HG03439 (cell line): ENCODE measurements at regions not wholly inside any gene's neighbourhood (a gene's known extent, or its start where the extent isn't known, plus 50 kb on each side); places are given as distances from the start of the nearest gene placed in this dataset.
"Not testable (repeated sequence)": the region's sequence is repeated elsewhere in the genome, so short reads cannot be mapped to it uniquely, and the experiment has no call there.

ENCODE experiments used
- ATAC-seq: cut with Tn5 transposase; IDR thresholded peaks from one replicate; pipeline ENCODE4 v1.9.1; 2021; ENCODE audit warnings: mild to moderate bottlenecking, moderate library complexity; ENCODE audit not compliant: unreplicated experiment

DNA sequence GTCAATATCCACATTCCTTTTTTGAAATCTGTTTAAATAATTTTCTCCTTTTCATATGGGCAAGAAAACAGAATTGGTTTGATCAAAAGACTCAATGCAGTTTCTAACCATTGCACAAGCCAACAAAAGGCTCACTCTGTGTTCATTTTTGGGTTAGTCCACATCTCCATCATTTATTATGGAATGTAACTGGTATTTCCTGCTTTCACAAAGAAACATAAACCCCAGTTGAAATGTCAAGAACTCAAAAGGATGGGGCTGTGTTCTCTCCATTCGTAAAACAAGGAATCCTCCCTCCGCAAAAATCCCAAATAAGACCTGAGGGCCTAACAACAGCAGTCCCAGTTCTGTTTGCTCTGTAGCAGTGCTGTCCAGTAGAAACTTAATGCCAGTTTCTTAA is 420.9 kb downstream of the GJA1 start:
- no peak for ATAC-seq

DNA sequence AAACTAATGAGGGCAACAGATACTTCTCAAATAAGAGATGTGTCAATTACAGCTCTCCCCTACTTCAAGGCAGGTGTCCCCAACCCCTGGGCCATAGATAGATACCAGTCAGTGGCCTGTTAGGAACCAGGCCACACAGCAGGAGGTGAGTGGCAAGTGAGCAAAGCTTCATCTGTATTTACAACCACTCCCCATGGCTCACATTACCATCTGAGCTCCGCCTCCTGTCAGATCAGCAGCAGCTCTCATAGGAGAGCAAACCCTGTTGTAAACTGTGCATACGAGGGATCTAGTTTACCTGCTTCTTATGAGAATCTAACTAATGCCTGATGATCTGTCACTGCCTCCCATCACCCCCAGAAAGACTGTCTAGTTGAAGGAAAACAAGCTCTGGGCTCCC is 422.1 kb downstream of the GJA1 start:
- ATAC-seq = no peak

DNA sequence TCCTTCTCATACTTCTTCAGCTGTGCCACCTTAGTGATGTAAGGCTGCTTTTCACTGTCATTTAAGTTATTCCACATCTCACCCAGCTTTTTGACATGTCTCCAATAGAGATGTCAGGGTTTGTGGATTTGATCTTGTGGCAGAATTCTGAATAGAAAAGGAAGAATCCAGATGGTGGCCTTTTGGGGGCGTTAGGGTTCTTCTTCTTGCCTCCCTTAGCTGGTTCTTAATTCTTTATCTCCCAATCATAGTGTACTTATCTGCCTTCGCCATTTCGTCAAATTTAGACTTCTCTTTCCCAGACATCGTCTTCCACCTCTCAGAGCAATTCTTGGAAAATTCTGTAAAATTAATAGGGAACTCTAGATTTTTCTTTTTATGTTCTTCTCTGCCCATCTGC is 422.9 kb downstream of the GJA1 start:
- ATAC-seq = no peak

DNA sequence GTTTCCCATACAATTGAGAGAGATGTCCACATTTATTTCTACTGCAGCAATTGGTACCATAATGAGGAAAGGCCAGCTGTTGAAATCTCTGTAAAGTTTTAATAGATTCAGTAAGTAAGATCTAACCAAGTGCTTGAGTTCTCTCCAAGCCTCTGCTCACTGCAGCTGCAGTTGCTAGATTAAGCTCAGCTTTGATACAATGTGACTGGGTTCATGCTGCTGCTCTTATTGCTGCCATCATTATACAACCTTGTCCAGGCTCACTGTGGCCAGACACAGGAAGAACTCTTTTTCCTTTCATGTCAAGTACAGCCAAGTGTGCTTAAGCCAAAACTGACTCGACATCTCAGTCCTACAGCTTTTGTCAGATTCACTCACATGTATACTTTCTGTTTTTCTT is 423.5 kb downstream of the GJA1 start:
- no peak for ATAC-seq

DNA sequence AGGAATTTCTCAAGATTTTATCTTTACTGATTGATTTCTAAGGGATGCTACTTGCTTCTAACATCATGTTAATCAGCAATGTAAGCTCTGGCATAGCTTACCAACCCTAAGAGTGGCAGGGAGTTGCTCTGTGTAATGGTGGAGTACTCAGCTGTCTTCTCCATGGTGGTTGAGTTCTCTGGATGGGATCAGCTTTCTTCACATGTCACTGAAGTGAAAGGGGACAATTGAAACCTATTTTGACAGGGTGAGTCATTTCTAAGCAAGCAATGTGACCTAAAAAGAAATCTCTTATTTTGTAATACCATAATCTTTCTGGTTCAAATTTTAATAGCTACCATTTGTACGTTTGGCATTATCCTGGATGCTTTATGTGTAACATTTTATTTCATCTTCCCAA is 430.4 kb downstream of the GJA1 start:
- ATAC-seq = no peak

DNA sequence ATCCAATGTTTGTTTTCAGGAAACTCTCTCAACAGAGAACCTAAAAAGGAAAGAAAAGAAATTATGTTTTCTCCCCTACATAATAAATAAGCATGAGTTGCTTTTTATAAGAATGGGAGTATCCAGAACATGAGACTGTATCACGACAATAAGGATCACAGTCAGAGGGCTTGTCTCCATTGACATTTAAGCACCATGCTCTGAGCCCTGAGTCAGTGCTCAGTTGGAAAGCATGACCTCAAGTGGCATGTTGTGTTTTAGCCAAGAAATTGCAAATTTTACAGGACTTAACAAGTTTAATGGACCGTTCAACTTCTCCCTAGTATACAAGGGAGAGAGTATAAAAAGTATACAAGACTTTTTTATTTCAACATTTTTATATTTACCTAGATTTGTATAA is 431.6 kb downstream of the GJA1 start:
- ATAC-seq = no peak

DNA sequence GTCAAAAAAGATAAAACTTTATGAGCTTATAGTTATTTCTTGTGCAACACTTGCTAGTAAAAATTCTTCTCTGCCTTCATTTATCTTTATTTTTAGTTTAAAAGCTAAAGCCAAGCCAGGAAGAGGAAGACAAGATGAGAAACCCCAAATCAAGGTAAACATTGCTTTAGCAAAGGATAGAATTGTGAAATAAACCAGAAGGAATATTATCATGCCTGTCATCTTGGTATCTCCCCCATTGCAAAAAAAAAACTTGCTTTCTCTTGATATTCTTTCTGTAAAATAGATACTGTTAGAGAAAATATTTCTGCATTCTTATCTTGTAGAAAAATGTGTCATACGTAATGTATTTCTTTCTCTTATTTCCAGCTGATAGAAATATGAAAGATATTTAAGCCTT is 432.8 kb downstream of the GJA1 start:
- no peak for ATAC-seq

DNA sequence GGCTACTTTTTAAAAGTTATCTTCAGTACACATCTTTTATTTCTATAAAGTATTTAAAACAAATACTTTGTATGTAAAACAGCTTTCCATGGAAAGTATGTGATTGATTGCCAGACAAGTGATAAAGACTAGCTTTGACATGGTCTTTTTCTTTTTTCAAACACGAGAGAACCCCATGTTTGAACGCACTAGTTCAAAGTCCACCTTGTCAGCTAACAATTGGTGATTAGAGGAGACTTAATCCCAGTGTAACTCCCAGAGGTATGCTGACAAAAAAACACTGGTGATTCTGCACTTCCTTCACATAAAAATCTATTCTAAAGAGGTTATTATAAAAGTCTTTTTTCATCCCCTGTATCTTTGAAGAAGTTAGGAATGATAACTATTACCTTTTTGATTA is 438.1 kb downstream of the GJA1 start:
- no peak for ATAC-seq

DNA sequence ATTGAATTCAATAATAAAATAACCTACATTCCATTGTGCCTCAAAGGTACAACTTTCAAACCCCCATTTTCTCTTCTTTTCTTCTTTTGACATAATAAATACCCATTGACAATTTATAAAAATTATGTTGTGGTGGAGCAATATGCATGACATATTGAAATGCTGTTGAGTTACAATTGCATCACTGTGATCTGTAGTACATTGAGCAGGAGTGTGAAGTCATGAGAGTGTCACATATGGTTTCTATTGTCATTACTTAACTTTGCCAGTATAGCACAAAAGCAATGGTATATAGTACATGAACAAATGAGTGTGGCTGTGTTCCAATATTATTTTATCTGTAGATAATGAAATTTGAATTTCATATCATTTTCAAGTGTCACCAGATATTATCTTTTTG is 441.3 kb downstream of the GJA1 start:
- ATAC-seq = no peak

DNA sequence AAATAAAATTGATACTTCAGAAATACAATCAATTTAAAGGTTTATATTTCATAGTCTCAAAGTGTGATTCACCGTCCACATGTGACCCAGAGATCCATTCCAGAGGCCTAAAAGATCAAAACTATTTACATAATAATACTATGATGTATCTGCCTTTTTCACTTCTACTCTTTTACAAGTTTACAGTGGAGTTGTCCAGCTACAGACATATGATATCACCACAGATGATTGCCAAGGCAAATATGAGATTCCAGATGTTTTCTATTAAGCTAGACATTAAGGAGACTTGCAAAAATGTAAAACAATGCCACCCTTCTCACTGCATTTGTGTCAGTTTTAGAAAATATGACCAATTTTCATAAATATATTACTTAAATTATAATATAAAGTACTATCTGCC is 443.7 kb downstream of the GJA1 start:
- no peak for ATAC-seq

DNA sequence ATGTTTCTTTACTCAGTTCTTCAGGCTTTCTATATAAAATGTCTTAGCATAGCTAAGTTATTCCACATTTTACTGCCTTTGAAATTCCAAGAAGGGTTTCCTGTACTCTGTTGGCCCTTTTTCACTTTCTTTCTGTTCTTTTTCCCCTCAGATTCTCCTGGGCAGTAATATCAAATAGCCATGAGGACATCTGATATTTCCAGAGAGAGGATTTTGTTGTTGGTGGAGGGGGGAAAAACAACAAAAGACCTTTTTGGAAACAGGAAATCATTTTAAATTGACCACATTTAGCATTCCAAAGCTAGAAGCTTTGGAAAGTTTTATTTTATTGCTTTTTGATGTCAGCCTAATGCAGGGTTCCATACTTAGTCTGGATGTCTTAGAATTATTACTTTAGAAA is 445.4 kb downstream of the GJA1 start:
- ATAC-seq = no peak

DNA sequence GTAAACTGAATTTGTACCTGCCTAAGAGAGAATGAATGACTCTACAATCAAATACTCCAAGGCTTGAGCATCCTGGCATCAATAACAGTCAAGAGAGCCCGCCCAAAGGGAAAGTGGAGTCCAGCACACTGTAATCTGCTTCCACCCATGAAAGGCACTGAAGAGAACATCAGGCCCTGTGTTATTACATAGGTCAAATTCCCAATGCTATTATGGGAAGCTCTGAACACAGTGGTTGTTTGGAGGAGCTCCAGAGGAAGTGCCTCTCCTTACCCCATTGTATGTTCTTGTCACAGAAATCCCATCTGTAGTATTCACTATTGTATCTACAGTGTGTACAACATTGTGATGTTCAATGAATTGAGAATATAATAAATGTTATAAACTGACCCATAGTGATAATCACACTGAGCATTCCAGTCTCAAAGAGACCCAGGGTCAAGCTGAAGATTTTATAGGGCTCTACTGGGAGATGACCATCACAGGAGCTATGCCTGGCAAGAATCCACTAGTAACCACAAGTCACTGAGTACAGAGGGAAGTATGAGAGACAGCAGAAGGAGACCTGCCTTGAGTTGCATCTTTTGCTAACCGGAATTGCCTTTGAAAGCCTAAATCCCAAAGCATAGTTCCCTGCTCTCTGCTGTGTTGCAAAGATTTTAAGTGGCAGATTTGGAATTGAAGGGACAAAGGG is 446.7 kb downstream of the GJA1 start:
- no peak for ATAC-seq

DNA sequence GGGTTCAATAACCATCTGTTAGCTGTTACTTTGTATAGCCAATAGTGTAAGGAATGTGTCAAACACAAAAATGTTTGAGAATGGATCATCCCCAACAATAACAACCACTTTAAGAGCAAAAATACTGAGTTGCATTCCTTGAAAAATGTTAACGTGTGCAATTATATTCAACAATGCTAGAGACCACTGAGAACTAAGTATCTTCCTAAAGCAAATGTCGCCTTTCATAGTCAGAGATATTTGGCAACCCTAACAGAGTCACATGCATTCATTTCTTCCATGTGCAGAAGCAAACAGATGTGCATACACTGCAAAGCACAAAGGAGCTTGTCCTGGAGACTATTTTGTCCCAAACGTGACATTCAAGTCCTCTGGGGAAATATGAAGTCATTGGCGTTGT is 448.6 kb downstream of the GJA1 start:
- no peak for ATAC-seq

DNA sequence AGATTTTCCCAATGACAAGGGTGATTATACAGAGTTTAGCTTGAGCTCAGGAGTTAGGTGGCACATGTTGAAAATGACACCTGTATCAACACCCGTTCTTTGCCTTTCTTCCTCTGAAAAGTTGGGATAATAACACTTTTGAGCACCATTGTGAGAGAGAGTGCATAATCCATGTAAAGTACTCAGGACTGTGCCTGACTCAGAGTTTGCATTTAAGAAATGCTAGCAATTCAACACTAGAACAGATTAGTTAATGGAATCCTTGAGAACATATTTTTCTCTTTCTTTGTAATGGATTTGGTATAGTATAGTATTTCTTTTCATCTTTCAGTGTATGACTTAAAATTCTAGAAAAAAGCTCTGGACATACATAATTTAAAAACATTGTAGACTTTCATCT is 449.2 kb downstream of the GJA1 start:
- ATAC-seq = no peak

DNA sequence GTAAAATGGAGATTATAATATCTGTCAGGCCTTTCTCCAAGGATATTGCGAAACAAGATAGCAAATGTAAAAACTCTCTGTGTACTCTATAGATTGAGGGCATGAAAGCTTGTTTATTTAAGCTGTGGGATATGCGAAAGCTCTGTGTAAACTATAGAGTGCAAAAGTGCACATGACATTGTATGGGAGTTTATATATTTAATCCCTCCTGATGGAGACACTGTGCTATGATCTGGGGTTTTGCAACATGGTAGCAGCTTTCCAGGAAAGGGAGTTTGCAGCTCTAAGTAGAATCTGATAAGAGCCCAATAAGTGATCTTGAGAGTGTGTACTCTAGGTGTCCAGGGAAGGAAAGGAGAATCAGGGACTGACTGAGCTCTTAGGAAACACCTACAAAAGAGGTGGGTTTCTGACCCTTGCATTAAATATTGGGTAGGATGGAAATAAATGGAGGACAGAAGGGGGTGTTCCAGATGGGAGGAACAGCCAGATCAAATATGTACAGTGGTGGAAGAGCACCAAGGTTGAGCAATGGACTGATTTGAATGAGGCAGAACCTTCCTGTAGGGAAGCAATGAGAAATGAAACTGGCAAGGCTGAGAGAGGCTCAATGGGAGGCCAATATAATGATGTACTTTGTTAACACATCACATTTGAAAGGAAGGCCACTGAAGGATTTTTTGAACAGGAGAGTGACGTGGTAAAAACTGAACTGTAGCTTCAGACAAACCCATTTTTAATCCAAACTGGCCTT is 450.1 kb downstream of the GJA1 start:
- no peak for ATAC-seq

DNA sequence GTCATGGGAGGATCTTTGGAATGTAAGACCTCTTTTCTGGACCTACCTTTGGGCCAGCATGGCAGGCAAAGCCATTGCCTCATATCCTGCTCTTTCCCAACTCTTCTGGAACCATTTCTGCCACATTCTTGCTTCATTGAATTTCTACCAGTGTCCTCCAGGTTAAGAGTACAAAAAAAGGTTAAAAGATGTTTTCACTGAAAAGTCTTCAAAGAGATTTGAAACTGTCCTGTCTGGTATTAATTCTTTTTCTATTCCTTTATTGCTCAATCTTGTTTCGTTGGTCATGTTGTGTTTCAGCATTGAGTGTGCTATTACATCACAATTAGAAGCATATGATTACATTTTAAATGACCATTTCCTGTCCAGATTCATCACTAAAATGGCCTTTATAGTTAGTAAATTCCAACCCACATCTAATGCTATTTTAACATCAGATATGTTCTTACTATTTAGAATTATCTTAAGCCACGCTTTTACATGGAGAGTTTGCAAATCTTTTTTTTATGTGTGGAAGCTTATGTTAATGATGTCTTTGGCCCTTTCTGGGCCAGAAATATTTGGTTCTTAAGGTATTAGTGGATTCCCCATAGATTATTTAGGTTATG is 450.9 kb downstream of the GJA1 start:
- ATAC-seq = no peak

DNA sequence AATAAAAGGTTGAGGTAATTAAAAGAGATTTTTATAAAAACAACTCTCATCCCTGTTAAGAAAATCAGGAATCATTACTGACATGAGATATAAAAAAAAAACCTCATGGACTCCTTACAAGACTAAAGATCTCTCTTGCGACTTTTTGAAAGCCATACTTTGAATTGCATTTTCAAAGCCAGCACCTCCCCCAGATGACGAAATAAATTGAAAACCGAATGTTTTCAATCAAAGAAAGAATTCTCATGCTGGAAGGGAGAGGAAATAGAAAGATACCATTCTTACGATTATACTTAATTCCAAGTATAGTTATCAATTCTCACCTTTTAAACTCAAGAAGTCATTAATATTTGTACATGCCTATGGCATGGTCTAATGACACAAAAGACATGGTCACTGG is 452.3 kb downstream of the GJA1 start:
- no peak for ATAC-seq

DNA sequence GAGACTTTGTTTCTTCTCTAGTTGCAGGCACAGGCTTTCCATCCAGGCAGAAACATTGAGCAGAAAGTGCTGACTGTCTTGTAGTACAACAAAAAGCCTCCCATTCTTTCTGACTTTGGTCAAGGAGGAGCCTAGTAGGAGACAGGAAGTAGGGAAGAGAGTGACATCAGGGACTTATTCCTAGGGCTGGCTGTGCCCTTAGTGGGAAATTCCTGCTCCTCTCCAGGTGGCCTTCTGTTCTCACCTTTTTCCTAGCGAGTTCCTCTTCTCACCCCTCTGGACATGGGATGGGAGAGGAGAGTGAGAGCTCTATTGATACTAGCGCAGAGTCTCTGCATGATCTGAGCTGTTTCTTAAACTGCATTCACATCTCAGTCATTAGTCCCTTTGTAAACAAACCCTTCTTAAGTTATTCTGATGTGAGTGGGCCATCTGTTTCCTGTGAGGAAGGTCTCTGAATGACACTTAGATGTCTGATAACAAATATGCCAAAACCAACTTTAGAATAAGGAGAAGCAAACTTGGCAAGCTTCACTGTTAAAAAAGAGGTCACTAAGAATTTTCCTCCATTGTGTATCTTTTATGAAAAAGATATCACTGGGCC is 455.0 kb downstream of the GJA1 start:
- ATAC-seq = no peak

DNA sequence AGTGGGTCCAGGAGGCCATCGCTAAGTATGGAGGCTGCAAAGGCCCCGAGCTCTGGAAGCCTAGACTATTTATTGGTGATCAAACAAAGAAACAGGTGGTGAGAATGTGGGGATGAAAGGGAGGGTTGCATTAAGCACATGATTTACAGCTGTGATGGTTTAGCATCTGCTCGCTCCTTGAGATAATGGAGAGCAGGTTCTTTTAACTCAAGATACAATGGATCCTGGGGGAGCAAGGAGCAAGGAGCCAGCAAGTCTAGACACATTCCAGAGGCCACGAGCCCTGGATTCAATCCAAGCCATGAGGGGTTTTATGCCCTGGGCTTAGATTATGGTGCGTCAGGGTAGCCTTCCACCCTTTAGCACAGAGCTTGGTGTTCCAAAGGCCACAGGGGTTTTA is 460.3 kb downstream of the GJA1 start:
- not testable (repeated sequence) for ATAC-seq

DNA sequence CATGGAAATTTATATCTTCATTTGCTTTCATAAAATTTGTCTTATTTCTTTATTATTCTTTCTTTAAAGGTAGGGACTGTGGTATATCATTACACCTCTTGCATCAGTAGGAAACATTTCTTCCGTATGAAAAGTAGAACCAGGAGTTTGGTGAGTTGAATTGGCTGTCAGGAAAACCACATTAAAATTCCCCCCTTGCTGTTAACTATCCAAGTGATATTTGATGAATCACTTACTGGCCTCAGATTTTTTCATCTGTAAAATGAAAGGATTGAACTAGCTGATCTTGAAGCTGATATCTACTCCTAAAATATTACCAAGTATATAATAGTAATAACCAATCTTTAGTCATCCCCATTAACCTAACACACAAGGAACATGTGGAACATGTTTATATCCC is 460.9 kb downstream of the GJA1 start:
- ATAC-seq = no peak

DNA sequence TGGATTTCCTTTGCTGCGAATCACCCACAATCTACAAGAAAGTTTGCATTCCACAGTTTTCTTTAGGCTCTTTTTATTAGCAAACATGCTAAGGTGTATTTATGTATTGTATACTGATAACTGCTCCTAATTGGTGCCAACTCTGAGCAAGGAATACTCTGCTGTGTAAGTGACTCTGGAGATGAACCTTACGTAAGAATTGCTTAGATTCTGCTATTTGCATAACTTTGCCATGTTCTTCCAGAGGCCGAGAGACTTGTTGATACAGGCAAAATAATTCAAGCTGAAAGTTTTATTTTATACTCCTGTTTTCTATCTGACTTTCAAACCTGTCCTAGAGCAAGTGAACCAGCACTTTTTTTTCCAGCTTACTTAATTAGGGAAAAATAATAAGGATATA is 461.3 kb downstream of the GJA1 start:
- ATAC-seq = no peak

DNA sequence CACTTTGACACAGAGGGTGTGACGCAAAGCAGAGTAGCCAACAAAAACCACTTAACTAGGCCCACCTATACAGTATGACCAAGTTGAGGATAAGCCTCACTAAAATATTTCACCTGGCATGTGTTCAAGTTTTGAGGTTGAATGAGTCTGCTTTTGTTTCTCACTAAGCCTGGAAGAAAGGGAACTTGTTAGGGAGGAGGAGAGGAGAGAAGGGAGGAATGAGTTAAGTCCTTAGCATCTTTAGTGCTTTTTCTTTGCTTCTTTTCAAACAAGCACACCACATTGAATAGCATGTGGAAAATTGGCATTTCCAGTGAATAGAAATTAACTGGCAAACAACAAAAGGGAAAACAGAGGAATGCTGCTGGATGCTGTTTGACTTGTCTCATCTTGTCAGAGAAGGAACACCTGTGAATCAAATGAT is 461.9 kb downstream of the GJA1 start:
- no peak for ATAC-seq
